NCI-H69 (cell line): ENCODE measurements at regions not wholly inside any gene's neighbourhood (a gene's known extent, or its start where the extent isn't known, plus 50 kb on each side); places are given as distances from the start of the nearest gene placed in this dataset.

Source experiments
- DNase-seq: peaks from one replicate; lab custom pipeline; 2025; lab: John Stamatoyannopoulos, UW

DNA sequence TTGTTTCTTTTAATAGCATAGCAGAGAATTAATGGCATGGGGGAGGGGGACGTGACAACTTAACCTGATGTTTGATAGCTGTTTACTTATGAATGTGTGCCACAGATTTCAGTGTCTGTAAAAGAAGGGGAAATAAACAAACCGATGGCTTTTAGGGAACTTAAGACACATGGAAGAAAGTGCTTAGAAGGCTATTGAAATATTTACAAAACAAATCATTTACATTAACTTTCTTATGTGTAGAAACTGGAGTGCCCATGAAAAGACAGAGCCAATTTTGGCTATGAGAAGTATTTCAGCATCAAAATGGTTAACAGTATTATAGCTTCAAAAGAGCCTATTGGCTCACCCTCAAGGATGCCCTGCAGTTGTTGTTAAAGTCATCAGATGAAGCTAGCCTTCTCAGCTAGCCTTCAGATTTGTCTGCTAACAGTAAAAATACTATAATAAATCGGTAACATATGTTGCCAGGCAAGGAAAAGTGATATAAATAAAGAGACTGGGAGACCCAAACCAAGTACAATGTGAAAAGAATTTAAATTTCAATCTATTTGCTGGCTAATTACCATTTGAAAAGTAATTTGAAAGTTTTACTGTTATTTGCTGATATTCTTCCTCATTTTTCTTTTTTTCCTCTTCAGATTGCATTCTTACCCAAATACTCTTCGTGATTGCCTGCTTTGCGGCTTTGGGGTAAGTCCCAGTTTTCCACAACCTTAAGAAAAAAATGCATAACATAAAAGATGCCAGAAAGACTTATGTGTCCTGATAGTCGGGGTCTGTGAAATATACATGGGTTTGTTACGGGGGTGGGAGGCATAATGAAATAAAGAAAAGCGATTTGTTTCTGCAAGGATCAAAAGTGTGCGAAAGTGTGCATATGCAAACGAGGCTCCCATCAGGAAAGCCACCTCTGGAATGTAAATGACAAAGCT, 256.4 kb downstream of the MEIS1 start:
- peak; percentile 1 for DNase-seq

DNA sequence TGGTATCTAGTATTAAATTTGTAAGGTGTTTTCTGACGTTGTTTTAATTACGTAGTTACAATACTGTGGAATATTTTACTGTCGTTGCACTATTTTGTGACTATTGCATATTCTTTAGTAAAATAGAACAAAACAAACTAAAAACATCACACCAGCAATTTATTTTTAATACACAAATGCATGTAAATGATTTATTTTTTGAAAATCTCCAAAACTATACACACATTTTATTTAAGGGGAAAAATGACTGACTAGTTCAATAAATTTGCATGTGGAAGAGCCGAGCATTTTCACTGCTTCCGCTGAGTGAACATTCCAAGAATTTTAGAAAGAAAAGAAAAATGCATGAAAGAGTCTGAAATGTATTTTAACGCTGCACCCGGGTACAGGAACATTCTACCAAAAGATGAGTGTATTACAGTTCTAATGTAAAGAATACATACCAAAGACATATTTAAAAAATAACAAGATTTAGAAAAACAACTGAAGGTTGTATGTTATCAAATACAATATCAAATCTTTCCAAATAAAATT, 257.7 kb downstream of the MEIS1 start:
- no peak for DNase-seq

DNA sequence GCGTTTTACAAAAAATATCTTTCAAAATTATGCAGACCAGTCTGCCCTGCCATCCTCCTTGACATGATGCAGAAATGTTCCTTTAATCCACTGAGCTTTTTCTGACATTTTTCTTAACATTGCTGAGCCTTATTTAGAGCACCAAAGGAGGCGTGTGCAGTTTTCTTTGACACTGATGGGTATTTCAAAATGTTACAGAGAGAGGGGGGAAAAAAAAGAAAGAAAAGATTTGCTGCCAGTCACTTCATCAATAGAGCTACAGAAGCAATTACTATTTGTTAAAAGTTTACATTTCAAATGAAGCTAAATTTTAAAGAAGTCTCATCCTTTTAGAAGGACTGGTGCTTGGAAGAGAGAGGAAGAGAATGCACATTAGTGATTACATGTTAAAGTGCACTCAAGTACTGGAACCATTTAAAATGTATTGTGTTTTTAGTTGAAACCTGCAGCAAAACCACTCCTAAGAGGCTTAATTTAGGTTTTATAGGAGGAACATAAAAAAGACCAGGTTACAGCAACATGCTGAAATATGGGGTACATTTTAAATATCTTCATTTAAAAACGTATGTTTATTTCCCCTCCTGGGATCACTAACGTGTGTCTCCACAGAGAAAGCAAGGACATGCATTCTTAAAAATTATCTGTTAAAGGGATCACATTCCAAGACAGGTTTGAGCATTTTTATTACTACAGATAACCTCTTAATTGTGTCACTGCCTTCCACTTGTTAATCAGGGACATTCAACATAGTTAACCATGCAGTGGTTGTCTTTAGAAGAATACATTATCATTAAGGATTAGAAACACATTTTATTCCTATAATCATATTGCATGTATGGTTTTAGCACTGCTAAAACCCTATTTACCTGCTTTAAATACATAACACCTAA, 258.4 kb downstream of the MEIS1 start:
- DNase-seq: no peak

DNA sequence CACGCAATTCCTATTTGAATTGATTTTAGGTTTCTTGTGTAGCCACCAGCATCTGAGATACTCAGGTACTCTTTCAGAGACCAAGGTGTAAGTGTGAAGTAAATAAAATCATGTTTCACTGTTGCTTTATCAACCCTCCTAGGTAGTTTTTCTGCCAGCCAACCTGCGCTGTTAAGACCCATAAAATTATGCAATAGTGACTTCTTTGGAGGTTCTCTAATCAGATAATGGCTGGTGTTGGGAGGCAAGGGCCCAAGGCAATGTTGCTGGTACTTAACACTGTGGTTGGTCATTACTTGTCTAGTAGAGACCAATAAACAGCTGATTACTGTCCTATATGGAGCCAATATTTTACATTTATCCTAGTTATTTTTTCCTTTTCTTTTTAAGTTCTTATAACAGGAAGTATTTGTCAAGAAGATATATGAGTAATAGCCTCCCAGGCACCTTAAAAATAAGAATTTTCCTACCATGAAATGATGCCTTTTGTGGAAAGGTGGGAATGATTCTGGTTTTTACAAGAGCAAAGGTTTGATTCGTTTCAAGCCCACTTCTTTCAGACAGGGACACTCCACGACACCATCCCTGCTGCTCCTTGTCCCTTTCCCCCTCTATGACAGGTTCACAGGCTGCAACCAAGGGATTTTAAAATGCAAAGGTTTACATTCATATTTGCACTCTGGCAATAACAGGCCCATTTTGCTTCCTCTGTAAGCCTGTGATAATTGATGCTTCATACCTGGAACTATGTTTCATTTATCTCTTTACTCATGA, 259.3 kb downstream of the MEIS1 start:
- DNase-seq: no peak

GRCh38 chr2:66695226-66695735, 260.4 kb downstream of the MEIS1 start:
- DNase-seq: no peak

GRCh38 chr2:66696374-66696773, 261.4 kb downstream of the MEIS1 start:
- peak; percentile 71 for DNase-seq

DNA sequence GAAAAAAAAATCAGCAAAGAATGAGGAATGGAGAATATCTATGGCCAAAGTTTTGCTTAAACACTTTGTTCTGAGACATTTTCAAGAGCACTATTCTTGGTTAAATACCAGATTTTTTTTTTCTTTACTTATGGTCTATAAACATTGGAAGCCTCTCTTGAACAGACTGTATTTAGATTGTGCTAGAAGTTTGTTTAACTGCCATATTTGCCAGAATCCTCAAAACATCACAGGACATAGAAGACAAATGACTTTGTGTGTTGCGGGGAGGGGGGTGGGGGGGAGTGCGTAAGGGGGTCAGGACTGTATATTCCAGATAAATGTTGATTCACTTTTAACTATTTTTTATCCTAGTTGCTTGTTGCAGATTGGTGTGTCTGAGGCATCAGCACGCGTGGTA, 262.0 kb downstream of the MEIS1 start:
- peak; percentile 13 for DNase-seq

GRCh38 chr2:66697366-66697765, 262.4 kb downstream of the MEIS1 start:
- peak; percentile 29 for DNase-seq

DNA sequence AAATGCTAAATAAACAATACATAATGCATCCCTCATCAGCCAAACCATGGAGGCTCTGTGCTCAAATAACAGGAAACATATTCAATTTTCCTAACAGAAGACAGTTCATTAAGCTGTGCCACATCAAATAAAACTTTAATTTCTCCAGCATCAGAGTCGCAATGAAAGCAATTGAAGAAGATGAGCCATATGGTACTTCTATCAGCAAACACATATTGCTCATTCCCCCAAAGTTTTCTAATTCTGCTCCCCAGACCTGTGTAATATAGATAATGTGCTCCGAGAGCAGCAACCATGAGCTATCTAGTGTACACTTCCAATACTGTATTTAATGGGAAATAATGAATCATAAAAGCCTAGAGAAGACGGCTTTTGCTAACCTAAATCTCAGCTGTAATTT, 263.2 kb downstream of the MEIS1 start:
- DNase-seq: peak; percentile 63

DNA sequence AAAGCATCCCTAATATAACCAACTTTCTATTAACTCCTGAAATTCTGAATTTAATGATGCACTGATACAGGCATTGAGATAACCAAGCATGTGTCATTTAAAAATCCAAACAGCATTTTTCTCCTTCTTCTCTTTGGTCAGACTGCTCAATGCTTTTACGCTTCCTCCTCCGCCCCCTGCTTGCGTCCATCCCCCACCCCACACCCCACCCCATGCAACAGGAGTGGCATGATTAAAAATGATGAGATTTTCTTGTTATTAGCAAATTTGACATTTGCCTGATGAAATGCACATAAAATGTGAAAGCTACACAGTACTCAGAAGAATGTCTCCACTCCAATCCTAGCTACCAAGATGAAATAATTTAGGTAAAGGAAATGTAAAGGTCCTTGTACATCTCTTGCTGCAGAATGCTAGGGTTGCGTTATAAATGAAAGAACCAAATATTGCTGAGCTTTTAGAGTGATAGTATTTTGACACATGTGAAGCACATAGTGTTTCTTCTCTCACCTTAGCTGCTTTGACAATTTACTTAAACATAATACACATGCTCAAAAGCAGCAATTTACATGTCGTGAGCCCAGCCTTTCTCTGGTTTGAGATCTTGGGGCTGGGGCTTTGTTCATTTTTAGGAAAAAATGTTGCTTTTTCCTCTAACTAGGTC, 263.8 kb downstream of the MEIS1 start:
- peak; percentile 63 for DNase-seq

DNA sequence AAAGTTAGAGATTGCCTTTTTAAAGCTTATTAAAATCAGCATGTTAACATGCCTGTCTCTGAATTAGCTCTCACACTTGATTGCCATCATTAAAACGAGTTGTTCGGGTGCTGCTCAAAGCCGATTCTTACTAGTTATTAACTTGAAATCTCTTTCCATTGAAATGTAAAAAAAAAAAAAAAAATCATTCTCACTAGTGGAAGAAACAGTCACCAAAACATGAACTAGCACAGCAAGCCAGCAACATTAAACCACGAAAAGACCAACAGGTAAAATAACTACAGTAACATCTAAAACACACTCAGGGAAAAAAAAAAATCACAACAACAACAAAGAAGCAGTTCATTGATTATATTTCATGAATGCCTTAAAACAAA, 264.5 kb downstream of the MEIS1 start:
- peak; percentile 28 for DNase-seq

- peak; percentile 85 for DNase-seq
Measured at GRCh38 chr2:66699793-66700676, 265.1 kb downstream of the MEIS1 start.

DNA sequence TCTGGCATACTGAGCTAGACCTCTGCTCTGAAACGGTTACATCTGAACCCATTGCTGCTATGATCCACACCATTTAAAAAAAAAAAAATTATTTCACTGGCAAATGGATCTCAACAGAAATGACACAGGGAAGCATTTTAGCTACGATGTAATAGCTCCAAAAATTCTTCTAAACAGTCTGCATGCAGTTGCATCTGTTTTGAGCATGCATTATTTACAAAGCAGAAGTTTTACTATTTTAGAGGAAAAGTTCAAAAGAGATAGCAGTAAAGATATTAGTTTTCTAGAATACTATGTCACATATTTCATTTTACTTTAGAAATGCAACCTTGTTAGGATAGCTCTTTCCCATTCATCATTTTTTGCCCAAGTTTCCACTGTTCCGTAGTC, 265.7 kb downstream of the MEIS1 start:
- DNase-seq: no peak

GRCh38 chr2:66701251-66701650, 266.3 kb downstream of the MEIS1 start:
- no peak for DNase-seq

DNA sequence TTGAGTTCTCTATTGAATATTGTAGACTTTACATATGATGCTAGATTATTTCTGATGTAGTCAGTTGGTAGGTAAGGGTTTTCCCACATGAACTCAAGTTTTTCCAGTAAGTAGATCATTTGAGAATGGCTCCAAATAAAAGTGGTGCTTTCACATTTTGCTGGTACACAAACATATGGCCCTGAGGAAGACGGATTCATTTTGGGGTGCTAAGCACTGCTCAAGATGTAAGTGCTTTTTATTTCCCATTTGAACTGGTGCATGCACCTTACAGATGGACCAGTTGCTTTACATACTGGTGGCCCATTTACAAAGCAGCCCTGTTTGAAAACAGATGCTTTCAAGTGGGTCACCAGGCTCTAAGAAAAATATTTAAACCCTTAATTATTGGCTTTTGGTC, 266.7 kb downstream of the MEIS1 start:
- DNase-seq: peak; percentile 3

GRCh38 chr2:66702301-66702700, 267.4 kb downstream of the MEIS1 start:
- no peak for DNase-seq

- no peak for DNase-seq
Measured at GRCh38 chr2:66704786-66705185, 269.9 kb downstream of the MEIS1 start.

- DNase-seq: no peak
Measured at GRCh38 chr2:66714610-66715009, 279.7 kb downstream of the MEIS1 start.

DNA sequence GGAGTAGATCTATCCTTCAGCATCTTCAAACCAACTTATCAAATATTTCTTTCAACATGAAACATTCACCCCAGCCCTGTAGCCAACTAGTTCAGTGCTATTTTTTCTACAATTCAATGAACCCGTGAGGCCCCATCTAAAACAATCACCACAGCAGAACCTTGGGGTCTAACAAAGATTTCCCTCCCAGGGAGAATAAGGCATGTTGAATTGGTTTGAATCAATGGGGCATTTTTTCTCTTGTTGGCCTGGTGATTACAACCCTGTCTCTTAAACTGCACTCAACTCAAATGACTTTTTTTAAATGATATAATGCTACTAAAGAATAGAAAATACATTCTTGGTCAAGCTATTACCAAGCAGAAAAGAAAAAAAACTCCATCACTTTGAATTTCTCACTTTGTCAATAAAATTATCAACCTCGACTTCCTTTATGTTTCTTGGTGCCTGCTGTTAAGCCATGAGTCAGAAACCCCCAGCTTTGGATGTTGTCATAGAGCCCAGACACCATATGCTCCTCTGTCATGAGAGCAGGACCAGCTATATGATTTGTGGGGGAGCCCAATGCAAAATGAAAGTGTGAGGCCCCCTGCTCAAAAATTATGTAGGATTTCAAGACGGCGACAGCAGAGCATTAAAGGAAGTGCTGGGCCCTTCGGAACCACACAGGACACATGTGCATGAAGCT, 282.4 kb downstream of the MEIS1 start:
- peak; percentile 80 for DNase-seq
